ENCODE measurements at regions not wholly inside any gene's neighbourhood (a gene's known extent, or its start where the extent isn't known, plus 50 kb on each side); places are given as distances from the start of the nearest gene placed in this dataset.

- no peak for DNase-seq (ENCODE audit: low read depth, low spot score)
- TF ChIP-seq SIN3A (IDR thresholded peaks at IDR 0.05; ENCODE audit: borderline replicate concordance, insufficient read depth, low read depth, low read length) (no peak), REST (IDR thresholded peaks at IDR 0.05; ENCODE audit: insufficient read depth in 1 of 2, low read depth in 2 of 2, low read length in 1 of 2) (no peak), CTCF (IDR thresholded peaks at IDR 0.05) (no peak), TCF7L2 (IDR thresholded peaks at IDR 0.05; ENCODE audit: low read depth, low read length) (no peak), POLR2AphosphoS5 (IDR thresholded peaks at IDR 0.05; ENCODE audit: low read depth, low read length) (no peak)
Observed at GRCh38 chr21:20649231-20649630, 349.0 kb upstream of the NCAM2 start.

GRCh38 chr21:20652846-20653245, 345.4 kb upstream of the NCAM2 start:
- no peaks in the 10 kb centered on the region for H3K27me3 ChIP-seq (ENCODE audit: control insufficient read depth, insufficient read depth, low read length)
- no peak overlapping the region for H3K4me3 ChIP-seq (ENCODE audit: low read depth in 2 of 2, low read length in 2 of 2)
- ATAC-seq (no peak), DNase-seq (ENCODE audit: low read depth, low spot score) (no peak)
- no peaks in the 10 kb centered on the region for H3K9me3 ChIP-seq (ENCODE audit: control insufficient read depth, insufficient read depth, low read depth, low read length)
- intact Hi-C loops (cut with micrococcal nuclease; ENCODE audit: unreplicated experiment) = no loop called here
- H3K27ac ChIP-seq (ENCODE audit: low read length) = no peak overlapping the region
- ChIA-PET POLR2A (no interaction called here), CTCF (no interaction called here)
- no TSS peak for BruUV-seq (replicated peaks)
- TF ChIP-seq TCF7L2 (IDR thresholded peaks at IDR 0.05; ENCODE audit: low read depth, low read length) (no peak), REST (IDR thresholded peaks at IDR 0.05; ENCODE audit: insufficient read depth in 1 of 2, low read depth in 2 of 2, low read length in 1 of 2) (no peak), CTCF (IDR thresholded peaks at IDR 0.05) (no peak), SIN3A (IDR thresholded peaks at IDR 0.05; ENCODE audit: borderline replicate concordance, insufficient read depth, low read depth, low read length) (no peak), POLR2AphosphoS5 (IDR thresholded peaks at IDR 0.05; ENCODE audit: low read depth, low read length) (no peak)
- in situ Hi-C loops (cut with HindIII; ENCODE audit: low pct_unique_long_range_greater_than_20kb, low sequenced_read_pairs) = no loop called here
- H3K4me1 ChIP-seq (ENCODE audit: control insufficient read depth, insufficient read depth, low read length) = no peaks in the 10 kb centered on the region
- H3K36me3 ChIP-seq (ENCODE audit: control insufficient read depth, insufficient read depth, low read length) = no peaks in the 10 kb centered on the region

More at GRCh38 chr21:20649231-20649630, 349.0 kb upstream of the NCAM2 start:
- ChIA-PET POLR2A (no interaction called here), CTCF (no interaction called here)
- ATAC-seq = no peak
- H3K36me3 ChIP-seq (ENCODE audit: control insufficient read depth, insufficient read depth, low read length) = no peaks in the 10 kb centered on the region
- H3K27me3 ChIP-seq (ENCODE audit: control insufficient read depth, insufficient read depth, low read length) = no peaks in the 10 kb centered on the region
- intact Hi-C loops (cut with micrococcal nuclease; ENCODE audit: unreplicated experiment) (no loop called here), in situ Hi-C loops (cut with HindIII; ENCODE audit: low pct_unique_long_range_greater_than_20kb, low sequenced_read_pairs) (no loop called here)
- H3K4me1 ChIP-seq (ENCODE audit: control insufficient read depth, insufficient read depth, low read length) = no peaks in the 10 kb centered on the region
- H3K4me3 ChIP-seq (ENCODE audit: low read depth in 2 of 2, low read length in 2 of 2) = no peak overlapping the region
- no TSS peak for BruUV-seq (replicated peaks)
- H3K27ac ChIP-seq (ENCODE audit: low read length) = no peak overlapping the region
- no peaks in the 10 kb centered on the region for H3K9me3 ChIP-seq (ENCODE audit: control insufficient read depth, insufficient read depth, low read depth, low read length)
